ENCODE measurements at regions not wholly inside any gene's neighbourhood (a gene's known extent, or its start where the extent isn't known, plus 50 kb on each side); places are given as distances from the start of the nearest gene placed in this dataset.
"Not testable (repeated sequence)": the region's sequence is repeated elsewhere in the genome, so short reads cannot be mapped to it uniquely, and the experiment has no call there.

GRCh38 chr6:27644528-27644927 is 171.6 kb upstream of the ZNF184 start:
- H3K4me3 ChIP-seq (ENCODE audit: low read depth, low read length), result no peak overlapping the region
- no peak for DNase-seq (ENCODE audit: low read depth)
- no peak for TF ChIP-seq CTCF (conservative IDR thresholded peaks at IDR 0.05; ENCODE audit: low read depth, low read length)

GRCh38 chr6:27642744-27643456 is 170.0 kb upstream of the ZNF184 start:
- no peak for DNase-seq (ENCODE audit: low read depth)
- H3K4me3 ChIP-seq (ENCODE audit: low read depth, low read length), result no peak overlapping the region
- no peak for TF ChIP-seq CTCF (conservative IDR thresholded peaks at IDR 0.05; ENCODE audit: low read depth, low read length)

GRCh38 chr6:27635886-27636285 is 163.0 kb upstream of the ZNF184 start:
- H3K4me3 ChIP-seq (ENCODE audit: low read depth, low read length); DNase-seq (ENCODE audit: low read depth): not testable (repeated sequence)

GRCh38 chr6:27633221-27633688 is 160.3 kb upstream of the ZNF184 start:
- H3K4me3 ChIP-seq (ENCODE audit: low read depth, low read length); DNase-seq (ENCODE audit: low read depth): not testable (repeated sequence)

- DNase-seq (ENCODE audit: low read depth), result no peak
- no peak overlapping the region for H3K4me3 ChIP-seq (ENCODE audit: low read depth, low read length)
- TF ChIP-seq CTCF (conservative IDR thresholded peaks at IDR 0.05; ENCODE audit: low read depth, low read length), result no peak
Observed at GRCh38 chr6:27631609-27631916, 158.7 kb upstream of the ZNF184 start.

- no peak for TF ChIP-seq CTCF (conservative IDR thresholded peaks at IDR 0.05; ENCODE audit: low read depth, low read length)
- peak overlapping the region; percentile 60 for H3K4me3 ChIP-seq (ENCODE audit: low read depth, low read length)
- no peak for DNase-seq (ENCODE audit: low read depth)
Observed at GRCh38 chr6:27630727-27631608, 158.1 kb upstream of the ZNF184 start.

- no peak overlapping the region for H3K4me3 ChIP-seq (ENCODE audit: low read depth, low read length)
- no peak for DNase-seq (ENCODE audit: low read depth)
- TF ChIP-seq CTCF (conservative IDR thresholded peaks at IDR 0.05; ENCODE audit: low read depth, low read length), result no peak
Observed at GRCh38 chr6:27624694-27625262, 151.9 kb upstream of the ZNF184 start.
